ENCODE measurements at regions not wholly inside any gene's neighbourhood (a gene's known extent, or its start where the extent isn't known, plus 50 kb on each side); places are given as distances from the start of the nearest gene placed in this dataset.
"Not testable (repeated sequence)": the region's sequence is repeated elsewhere in the genome, so short reads cannot be mapped to it uniquely, and the experiment has no call there.

- ATAC-seq (ENCODE audit: poor library complexity); intact Hi-C loops (cut with DNase I); DNase-seq: not testable (repeated sequence)
Measured at GRCh38 chr4:3589379-3589778, 57.2 kb upstream of the LRPAP1 start.

- ATAC-seq (ENCODE audit: poor library complexity); DNase-seq; intact Hi-C loops (cut with DNase I): not testable (repeated sequence)
Measured at GRCh38 chr4:3588517-3589194, 56.4 kb upstream of the LRPAP1 start.

- DNase-seq; ATAC-seq (ENCODE audit: poor library complexity); intact Hi-C loops (cut with DNase I): not testable (repeated sequence)
Measured at GRCh38 chr4:3586596-3586995, 54.4 kb upstream of the LRPAP1 start.

GRCh38 chr4:3585567-3585966 lies 53.3 kb upstream of the LRPAP1 start:
- ATAC-seq (ENCODE audit: poor library complexity); DNase-seq; intact Hi-C loops (cut with DNase I): not testable (repeated sequence)

- no peak for ATAC-seq (ENCODE audit: poor library complexity)
- no peak for DNase-seq
- intact Hi-C loops (cut with DNase I), result no loop called here
Measured at GRCh38 chr4:3582091-3582475, 49.9 kb upstream of the LRPAP1 start.

Measured in Right ventricle myocardium superior (tissue), 1 donor.